Keratinocyte (primary cell): ENCODE measurements at regions not wholly inside any gene's neighbourhood (a gene's known extent, or its start where the extent isn't known, plus 50 kb on each side); places are given as distances from the start of the nearest gene placed in this dataset.

Source experiments
- DNase-seq: peaks from one replicate; pipeline ENCODE4 v3.0.0-alpha.2; 2011; ENCODE audit warnings: low read depth, missing footprints, low spot score
- FAIRE-seq: peaks from 2 replicates; lab custom pipeline; 2011; peaks lifted over from hg19 to GRCh38; lab: Jason Lieb, UNC
- H2AFZ ChIP-seq: 2 replicates; pipeline ENCODE4 v1.6.0; 2012; ENCODE audit warnings: low read length, control low read depth, inconsistent platforms; ENCODE audit not compliant: control insufficient read depth
- H3K27ac ChIP-seq: 2 replicates; pipeline ENCODE4 v1.5.1; 2011; ENCODE audit warnings: low read length; ENCODE audit not compliant: control insufficient read depth, insufficient read depth
- H3K27me3 ChIP-seq: 3 replicates; pipeline ENCODE4 v1.6.0; 2011; ENCODE audit warnings: low read length; ENCODE audit not compliant: control insufficient read depth, insufficient read depth; ENCODE audit errors: extremely low read depth
- H3K36me3 ChIP-seq, 2 experiments: 2 replicates in 1 of 2; 3 replicates in 1 of 2; pipeline ENCODE4 v1.5.1; 2011; ENCODE audit warnings: low read length in 2 of 2, mild to moderate bottlenecking in 1 of 2; ENCODE audit not compliant: control insufficient read depth in 2 of 2, insufficient read depth in 2 of 2; ENCODE audit errors: extremely low read depth in 1 of 2
- H3K4me1 ChIP-seq: 3 replicates; pipeline ENCODE4 v1.5.1; 2011; ENCODE audit warnings: low read length; ENCODE audit not compliant: control insufficient read depth, insufficient read depth; ENCODE audit errors: extremely low read depth
- H3K4me2 ChIP-seq: 3 replicates; pipeline ENCODE4 v1.6.0; 2011; ENCODE audit warnings: low read depth, low read length; ENCODE audit not compliant: control insufficient read depth, insufficient read depth; ENCODE audit errors: extremely low read depth
- H3K4me3 ChIP-seq, 3 experiments: fragments of 200-600 bp in 1 of 3; sonication (generic) in 1 of 3; 2 replicates in 2 of 3; 3 replicates in 1 of 3; pipeline ENCODE4 v1.5.1; 2011 to 2016; ENCODE audit warnings: low read length in 3 of 3, mild to moderate bottlenecking in 3 of 3, control low read depth in 2 of 3, inconsistent platforms in 1 of 3, low read depth in 1 of 3, mixed read lengths in 1 of 3, mixed run types in 1 of 3, moderate library complexity in 1 of 3; ENCODE audit not compliant: control insufficient read depth in 2 of 3, insufficient read depth in 2 of 3; ENCODE audit errors: extremely low read depth in 1 of 3
- H3K79me2 ChIP-seq: 2 replicates; pipeline ENCODE4 v1.6.0; 2012; ENCODE audit warnings: low read length; ENCODE audit not compliant: control insufficient read depth, insufficient read depth
- H3K9ac ChIP-seq: 3 replicates; pipeline ENCODE4 v1.6.0; 2011; ENCODE audit warnings: low read length; ENCODE audit not compliant: control insufficient read depth, insufficient read depth; ENCODE audit errors: extremely low read depth
- H3K9me1 ChIP-seq: 3 replicates; pipeline ENCODE4 v1.6.0; 2011; ENCODE audit warnings: low read length; ENCODE audit not compliant: control insufficient read depth, insufficient read depth; ENCODE audit errors: extremely low read depth
- H3K9me3 ChIP-seq: 2 replicates; pipeline ENCODE4 v1.5.1; 2012; ENCODE audit warnings: low read depth, low read length; ENCODE audit not compliant: control insufficient read depth
- H4K20me1 ChIP-seq: 3 replicates; pipeline ENCODE4 v1.6.0; 2011; ENCODE audit warnings: low read length; ENCODE audit not compliant: control insufficient read depth, insufficient read depth; ENCODE audit errors: extremely low read depth
- CTCF ChIP-seq, 3 experiments: IDR thresholded peaks in 1 of 3; conservative IDR thresholded peaks in 1 of 3; optimal IDR thresholded peaks in 1 of 3; 2 replicates in 2 of 3; 3 replicates in 1 of 3; pipeline versions ENCODE3 to v1.5.1; 2011; ENCODE audit warnings: low read length in 3 of 3, mild to moderate bottlenecking in 3 of 3, moderate library complexity in 2 of 3, control low read depth in 1 of 3, inconsistent platforms in 1 of 3; ENCODE audit not compliant: insufficient read depth in 2 of 3; ENCODE audit errors: extremely low read depth in 1 of 3
- EZH2 ChIP-seq: IDR thresholded peaks from one replicate; pipeline ENCODE4 v1.6.1; 2012; ENCODE audit warnings: inconsistent platforms, mild to moderate bottlenecking, low read length, moderate library complexity
- dilution Hi-C: fragments of 300-500 bp; cut with MboI; formaldehyde crosslinking; loops from one replicate; pipeline ENCODE4 v1.7.0; 2020; ENCODE audit warnings: low sequenced_read_pairs; ENCODE audit not compliant: extremely low pct_ligation_motif_present

- Histone ChIP-seq H3K4me2 (no peak overlapping the region), H2AFZ (no peak overlapping the region), H3K9ac (no peak overlapping the region), H3K4me1 (peaks cover 11% of the 10 kb centered on the region), H4K20me1 (no peaks in the 10 kb centered on the region), H3K4me3 (no peak overlapping the region), H3K9me1 (no peaks in the 10 kb centered on the region), H3K79me2 (no peaks in the 10 kb centered on the region), H3K27me3 (peaks cover 84% of the 10 kb centered on the region), H3K27ac (no peak overlapping the region), H3K9me3 (peaks cover 3% of the 10 kb centered on the region), H3K36me3 (no peaks in the 10 kb centered on the region)
- FAIRE-seq (no peak), DNase-seq (no peak)
- dilution Hi-C loops, result no loop called here
- TF ChIP-seq CTCF (optimal IDR thresholded peaks at IDR 0.05 in 1 of 3, IDR thresholded peaks at IDR 0.05 in 1 of 3, conservative IDR thresholded peaks at IDR 0.05 in 1 of 3; ENCODE audit: extremely low read depth in 1 of 3, insufficient read depth in 2 of 3, low read length in 3 of 3), result no peak
- TF ChIP-seq EZH2, result peak; percentile 19
These were observed 94.7 kb downstream of the PRKAB2 start for GRCh38 chr1:147077523-147077922.

GRCh38 chr1:147077081-147077480 is 95.2 kb downstream of the PRKAB2 start:
- Histone ChIP-seq H3K9me1 (no peaks in the 10 kb centered on the region), H2AFZ (no peak overlapping the region), H3K4me2 (no peak overlapping the region), H3K79me2 (no peaks in the 10 kb centered on the region), H3K9me3 (peaks cover 3% of the 10 kb centered on the region), H3K27me3 (peaks cover 84% of the 10 kb centered on the region), H3K4me3 (no peak overlapping the region), H3K27ac (no peak overlapping the region), H4K20me1 (no peaks in the 10 kb centered on the region), H3K4me1 (peaks cover 11% of the 10 kb centered on the region), H3K9ac (no peak overlapping the region), H3K36me3 (no peaks in the 10 kb centered on the region)
- DNase-seq (no peak), FAIRE-seq (no peak)
- dilution Hi-C loops, result no loop called here
- TF ChIP-seq EZH2, result no peak
- no peak for TF ChIP-seq CTCF (optimal IDR thresholded peaks at IDR 0.05 in 1 of 3, IDR thresholded peaks at IDR 0.05 in 1 of 3, conservative IDR thresholded peaks at IDR 0.05 in 1 of 3; ENCODE audit: extremely low read depth in 1 of 3, insufficient read depth in 2 of 3, low read length in 3 of 3)
